ENCODE measurements at regions not wholly inside any gene's neighbourhood (a gene's known extent, or its start where the extent isn't known, plus 50 kb on each side); places are given as distances from the start of the nearest gene placed in this dataset.

- TF ChIP-seq ZNF274 (IDR thresholded peaks at IDR 0.05; ENCODE audit: low read depth, low read length) (no peak), SUZ12 (IDR thresholded peaks at IDR 0.05; ENCODE audit: extremely low read depth, insufficient read depth, insufficient read length) (no peak)
Observed at GRCh38 chrX:39456894-39457604, 640.7 kb downstream of the BCOR start.

All from NT2/D1 (cell line).